ENCODE measurements at regions not wholly inside any gene's neighbourhood (a gene's known extent, or its start where the extent isn't known, plus 50 kb on each side); places are given as distances from the start of the nearest gene placed in this dataset.
"Not testable (repeated sequence)": the region's sequence is repeated elsewhere in the genome, so short reads cannot be mapped to it uniquely, and the experiment has no call there.

DNA sequence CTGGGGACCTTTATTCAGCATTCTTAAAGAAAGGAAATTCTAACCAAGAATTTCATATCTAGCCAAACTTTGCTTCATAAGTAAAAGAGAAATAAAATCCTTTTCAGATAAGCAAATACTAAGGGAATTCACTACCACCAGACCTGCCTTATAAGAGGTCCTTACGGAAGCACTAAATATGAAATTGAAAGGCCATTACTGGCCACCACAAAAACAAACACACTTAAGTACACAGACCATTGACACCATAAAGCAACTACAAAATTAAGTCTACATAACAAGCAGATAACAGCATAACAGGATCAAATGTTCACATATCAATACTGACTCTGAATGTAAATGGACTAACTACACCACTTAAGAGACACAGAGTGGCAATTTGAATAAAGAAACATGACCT is 361.4 kb upstream of the POU5F2 start:
- no peak for DNase-seq

DNA sequence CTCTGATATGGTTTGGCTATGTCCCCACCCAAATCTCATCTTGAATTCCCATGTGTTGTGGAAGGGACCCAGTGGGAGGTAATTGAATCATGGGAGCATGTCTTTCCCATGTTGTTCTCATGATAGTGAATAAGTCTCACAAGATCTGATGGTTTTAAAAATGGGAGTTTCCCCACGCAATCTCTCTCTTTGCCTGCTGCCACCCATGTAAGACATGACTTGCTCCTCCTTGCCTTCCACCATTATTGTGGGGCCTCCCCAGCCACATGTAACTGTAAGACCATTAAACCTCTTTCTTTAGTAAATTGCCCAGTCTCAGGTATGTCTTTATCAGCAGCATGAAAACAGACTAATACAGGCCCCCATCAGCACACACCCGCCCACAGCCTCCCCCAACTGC is 356.0 kb upstream of the POU5F2 start:
- not testable (repeated sequence) for DNase-seq

DNA sequence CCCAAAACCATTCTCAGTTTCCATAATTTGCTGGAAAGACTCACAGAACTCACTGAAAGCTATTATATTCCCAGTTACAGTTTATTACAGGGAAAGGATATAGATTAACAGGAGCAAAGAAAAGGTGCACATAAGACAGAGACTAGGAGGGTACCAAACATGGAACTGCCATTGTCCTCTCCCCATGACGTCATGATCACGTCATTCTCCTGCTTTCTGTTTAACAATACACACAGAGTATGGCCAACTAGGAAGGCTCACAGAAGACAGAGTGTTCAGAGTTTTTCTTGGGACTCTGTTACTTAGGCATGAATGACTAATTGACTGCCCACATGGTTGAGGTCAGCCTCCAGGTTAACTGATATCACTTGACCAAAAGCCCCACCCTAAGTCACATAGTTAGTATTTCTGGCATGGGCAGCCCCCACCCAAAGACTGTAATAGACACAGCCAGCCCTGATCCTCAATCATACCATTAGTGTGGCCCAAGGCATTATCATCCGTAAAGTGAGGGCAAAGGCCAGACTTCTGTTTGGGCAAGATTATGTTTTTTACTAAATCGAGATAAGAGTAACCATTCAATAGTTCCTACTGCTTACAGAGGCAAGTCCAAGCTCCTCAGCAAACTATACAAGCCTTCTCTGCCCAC is 353.5 kb upstream of the POU5F2 start:
- DNase-seq, result no peak

DNA sequence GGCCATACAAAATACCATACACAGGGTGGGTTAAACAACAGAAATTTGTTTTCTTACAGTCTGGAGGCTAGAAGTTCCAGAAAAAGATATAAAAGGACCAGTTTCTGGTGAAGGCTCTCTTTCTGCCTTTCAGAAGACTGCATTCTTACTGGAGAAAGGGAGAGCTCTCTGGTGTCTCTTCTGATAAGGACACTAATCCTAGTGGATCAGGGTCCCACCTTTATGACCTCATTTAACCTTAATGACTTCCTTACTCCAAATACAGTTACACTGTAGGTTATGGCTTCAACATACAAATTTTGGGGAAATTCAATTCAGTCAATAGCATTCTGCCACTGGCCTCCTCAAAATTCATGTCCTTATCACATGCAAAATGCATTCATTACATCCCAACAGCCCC is 351.9 kb upstream of the POU5F2 start:
- no peak for DNase-seq

DNA sequence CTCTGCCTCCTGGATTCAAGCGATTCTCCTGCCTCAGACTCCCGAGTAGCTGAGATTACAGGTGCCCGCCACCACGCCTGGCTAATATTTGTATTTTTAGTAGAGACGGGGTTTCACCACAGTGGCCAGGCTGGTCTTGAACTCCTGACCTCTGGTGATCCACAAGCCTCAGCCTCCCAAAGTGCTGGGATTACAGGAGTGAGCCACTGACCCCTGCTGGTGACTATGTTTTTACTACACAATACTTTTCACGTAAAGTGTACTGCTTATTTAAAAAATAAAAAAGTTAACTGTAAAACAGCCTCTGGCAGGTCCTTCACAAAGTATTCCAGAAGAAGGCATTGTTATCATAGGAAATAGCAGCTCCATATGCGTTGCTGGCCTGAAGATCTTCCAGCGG is 345.2 kb upstream of the POU5F2 start:
- DNase-seq, result not testable (repeated sequence)

DNA sequence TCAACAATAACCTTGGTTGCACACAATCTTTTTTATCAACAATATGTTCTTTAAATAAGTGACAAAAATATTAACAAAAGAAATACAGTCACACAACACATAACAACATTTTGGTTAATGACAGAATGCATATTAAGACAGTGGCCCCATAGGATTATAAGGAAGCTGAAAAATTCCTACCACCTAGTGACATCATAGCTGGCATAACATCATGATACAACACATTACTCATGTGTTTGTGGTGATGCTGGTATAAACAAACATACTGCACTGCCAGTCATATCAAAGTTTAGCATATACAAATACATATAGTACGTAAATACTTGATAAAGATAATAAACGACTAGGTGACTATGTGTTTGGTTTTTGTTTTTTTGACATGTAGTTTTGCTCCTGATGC is 344.8 kb upstream of the POU5F2 start:
- no peak for DNase-seq

DNA sequence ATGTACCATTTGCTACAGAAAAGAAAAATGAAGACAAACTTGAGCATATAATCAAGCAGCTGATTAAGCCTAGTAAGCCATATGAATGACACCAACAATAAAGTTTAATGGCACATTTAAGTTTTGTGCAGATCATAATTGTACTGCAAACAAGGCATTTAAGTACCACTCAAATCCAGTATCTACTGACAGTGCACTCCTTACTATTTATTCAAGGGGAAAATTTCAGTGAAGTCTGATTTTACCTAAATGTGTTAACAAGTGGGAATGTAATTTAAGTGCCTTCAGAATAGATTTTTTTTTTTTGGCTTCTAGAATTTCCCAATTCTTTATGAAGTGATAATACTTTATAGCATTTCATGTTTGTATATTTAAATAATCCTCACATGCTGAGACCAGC is 341.0 kb upstream of the POU5F2 start:
- no peak for DNase-seq

DNA sequence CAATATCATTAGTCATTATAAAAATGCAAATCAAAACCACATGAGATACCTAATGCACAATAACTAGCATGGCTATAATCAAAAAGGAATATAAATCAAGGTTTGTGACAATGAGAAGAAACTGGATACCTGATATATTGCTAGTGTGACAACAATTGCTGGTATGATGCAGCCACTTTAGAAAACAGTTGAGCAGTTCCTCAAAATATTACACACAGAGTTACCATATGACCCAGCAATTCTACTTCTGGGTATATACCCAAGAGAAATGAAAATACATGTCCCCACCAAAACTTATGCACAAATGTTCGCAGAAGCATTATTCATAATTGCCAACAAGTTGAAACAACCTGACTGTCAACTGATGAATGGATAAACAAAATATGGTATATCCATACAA is 339.7 kb upstream of the POU5F2 start:
- DNase-seq, result no peak

DNA sequence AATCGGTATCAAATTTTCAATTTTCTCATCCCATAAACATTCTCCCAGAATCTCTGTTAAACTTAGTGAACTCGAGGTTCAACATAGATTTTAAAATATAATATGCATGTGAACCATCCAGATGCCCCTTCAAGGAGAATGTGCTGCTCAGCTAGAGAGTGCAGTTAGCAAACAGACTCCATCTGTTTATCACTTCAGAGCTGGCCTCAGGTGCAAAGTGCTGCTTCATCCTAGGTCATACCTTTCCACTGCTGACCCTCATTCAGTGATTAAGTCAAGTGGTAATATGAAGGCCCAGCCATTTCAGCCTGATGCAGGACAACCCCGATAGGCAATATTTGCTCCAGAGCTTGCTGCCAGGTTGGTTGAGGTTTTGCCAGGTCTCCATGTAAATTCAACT is 339.0 kb upstream of the POU5F2 start:
- no peak for DNase-seq

DNA sequence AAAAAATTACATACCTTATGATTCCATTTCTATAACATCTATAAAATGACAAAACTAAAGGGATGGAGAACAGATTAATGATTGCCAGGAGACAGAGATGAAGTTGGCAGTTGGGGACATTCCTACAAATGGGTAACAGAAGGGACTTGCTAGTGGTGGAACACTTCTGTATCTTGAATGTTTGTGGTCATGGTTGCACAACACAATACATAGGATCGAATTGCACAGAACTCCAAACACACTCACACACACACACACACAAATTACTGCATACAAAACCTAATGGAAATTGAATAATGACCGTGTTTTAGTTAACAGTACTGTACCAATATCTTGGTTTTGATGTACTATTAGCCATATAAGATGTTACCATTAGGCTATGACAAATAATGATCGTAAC is 330.7 kb upstream of the POU5F2 start:
- no peak for DNase-seq

DNA sequence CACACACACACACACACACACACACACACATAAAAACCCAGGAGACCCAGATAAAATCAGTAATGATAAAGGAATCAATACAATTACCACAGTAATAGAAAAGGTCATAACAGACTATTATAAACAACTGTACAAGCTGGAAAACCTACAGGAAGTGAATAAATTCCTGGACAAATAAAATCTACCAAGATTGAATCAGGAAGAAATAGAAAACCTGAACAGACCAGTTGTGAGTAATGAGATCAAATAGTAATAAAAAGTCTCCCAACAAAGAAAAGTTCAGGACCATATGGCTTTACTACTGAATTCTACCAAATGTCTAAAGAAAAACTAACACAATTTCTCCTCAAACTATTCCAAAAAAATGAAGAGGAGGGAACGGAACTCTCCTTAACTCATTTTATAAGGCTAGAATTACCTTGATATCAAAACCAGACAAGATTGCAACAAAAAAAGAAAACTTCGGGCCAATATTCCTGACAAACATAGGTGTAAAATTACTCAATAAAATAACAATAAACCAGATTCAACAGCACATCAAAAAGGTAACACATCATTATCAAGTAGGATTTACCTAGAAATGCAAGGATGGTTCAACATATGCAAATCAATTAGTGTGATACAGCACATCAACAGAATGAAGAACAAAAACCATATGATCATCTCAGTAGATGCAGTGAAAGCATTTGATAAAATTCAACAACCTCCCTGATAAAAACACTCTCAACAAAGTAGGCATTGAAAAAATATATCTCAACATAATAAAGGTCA is 325.2 kb upstream of the POU5F2 start:
- no peak for DNase-seq

DNA sequence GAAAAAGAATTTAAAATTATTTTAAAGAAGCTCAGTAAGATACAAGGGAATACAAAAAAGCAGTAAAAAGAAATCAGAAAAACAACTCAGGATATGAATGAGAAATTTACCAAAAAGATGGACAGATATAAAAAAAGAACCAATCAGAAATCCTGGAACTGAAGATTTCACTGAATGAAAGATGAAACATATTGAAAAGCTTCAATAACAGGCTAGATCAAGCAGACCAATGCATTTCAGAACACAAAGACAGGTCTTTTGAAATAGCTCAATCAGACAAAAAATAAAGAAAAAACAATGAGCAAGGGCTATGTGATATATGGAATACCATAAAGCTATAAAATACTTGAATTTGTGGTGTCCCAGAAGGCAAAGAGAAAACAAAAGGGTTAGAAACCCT is 322.6 kb upstream of the POU5F2 start:
- DNase-seq, result no peak

DNA sequence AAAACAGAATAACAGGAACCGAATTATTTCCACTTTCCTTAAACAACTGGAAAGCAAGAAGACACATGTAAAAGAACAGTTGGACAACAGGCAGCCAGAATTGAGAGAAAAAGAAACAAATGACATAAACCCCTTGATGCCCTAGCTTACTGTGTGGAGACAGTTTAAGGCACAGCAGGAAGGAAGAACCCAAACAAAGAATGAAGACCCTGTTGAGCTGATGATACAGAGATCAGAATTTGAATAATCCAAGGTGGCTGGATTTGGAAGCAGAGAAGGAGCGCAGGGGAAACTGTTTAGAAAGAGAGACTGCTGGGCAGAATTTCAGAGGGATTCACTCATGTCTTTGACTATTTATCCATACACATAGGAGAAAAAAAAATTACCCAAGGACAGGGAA is 316.3 kb upstream of the POU5F2 start:
- DNase-seq, result no peak

DNA sequence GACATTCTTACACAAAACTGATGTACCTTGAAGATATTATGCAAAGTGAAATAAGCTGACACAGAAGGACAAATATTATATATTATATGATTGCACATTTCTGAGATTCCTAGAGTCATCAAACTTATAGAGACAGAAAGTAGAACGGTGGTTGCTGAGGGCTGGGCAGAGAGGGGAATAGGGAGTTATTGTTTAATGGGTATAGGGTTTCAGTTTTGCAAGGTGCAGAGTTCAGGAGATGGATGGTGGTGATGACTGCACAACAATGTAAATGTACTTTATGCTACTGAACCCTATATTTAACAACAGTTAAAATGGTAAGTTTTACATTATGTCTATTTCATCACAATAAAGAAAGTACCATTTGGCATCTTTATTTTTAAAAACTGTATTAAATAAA is 315.8 kb upstream of the POU5F2 start:
- DNase-seq, result no peak

DNA sequence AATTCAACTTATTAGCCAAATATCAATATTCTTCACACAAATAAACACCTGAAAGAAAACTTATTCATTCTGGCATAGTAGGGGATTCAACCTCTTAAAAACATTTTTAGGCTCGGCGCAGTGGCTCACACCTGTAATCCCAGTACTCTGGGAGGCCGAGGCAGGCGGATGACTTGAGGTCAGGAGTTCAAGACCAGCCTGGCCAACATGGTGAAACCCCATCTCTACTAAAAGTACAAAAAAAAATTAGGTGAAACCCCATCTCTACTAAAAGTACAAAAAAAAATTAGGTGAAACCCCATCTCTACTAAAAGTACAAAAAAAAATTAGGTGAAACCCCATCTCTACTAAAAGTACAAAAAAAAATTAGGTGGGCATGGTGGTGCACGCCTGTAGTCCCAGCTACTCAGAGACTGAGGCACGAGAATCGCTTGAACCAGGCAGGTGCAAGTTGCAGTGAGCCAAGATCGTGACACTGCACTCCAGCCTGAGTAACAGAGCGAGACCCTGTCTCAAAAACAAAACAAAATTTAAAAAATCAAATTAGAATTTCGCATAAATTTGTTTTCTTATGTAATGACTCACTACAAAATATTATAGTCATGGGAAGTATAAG is 308.0 kb upstream of the POU5F2 start:
- DNase-seq, result not testable (repeated sequence)

DNA sequence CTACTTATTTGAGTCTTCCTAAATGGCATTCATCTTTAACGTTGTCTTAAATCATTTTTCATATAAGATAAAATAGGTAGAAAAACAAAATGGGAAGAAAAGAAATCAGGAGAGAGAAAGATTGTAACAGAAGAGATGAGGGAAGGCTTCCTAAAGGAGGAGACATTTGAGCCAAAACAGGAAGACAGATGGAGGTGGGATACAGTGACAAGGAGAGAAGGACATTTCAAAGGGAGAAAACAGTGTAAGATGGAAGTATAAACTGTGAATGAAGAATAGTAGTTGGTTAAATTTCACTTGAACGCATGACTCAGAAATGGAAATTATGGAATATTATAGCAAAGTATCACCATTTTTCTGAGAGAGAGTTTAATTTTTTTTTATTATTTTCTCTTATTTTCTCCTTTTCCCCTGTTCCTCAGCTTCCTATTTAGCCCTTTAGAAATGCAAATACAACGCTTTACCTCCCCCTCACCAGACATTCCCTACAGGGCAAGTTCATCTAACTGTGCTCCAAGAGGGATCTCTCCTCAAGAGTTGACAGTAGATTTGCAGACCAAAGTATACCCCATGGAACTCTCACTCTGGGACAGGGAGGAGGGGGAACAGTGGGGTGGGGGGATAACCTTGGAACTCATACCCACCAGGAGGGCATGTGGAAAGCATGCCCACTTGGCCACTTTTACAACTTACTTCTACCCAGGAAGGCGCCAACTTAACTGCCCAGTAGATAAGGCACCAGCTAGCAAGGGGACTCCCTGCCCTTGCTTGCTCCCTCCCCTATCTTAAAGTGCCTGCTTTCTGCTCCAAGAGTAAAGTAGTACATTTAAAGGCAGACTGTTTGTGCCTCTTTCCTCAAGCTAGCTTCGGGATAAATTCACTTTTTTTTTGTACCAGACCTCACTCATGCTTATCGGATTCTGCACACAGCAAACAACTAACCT is 304.7 kb upstream of the POU5F2 start:
- no peak for DNase-seq

DNA sequence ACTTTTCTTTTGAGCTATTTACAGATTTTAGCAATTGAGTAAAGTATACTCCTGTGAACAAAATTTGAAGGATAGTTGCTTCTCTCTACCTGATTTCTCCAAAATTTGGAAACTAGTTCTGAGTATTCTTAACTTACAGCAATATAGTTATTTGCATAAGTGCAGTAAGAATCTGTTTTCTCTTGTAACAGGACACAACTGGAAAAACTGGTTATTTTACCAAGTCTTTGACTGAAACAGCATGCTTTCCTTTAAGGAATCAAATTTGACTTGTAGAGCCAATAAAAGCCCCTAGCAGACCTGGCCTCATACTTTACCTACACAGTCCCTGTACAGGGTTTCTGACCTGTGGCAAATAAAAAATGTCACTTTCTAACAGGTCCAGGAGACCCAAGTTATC is 301.9 kb upstream of the POU5F2 start:
- no peak for DNase-seq

DNA sequence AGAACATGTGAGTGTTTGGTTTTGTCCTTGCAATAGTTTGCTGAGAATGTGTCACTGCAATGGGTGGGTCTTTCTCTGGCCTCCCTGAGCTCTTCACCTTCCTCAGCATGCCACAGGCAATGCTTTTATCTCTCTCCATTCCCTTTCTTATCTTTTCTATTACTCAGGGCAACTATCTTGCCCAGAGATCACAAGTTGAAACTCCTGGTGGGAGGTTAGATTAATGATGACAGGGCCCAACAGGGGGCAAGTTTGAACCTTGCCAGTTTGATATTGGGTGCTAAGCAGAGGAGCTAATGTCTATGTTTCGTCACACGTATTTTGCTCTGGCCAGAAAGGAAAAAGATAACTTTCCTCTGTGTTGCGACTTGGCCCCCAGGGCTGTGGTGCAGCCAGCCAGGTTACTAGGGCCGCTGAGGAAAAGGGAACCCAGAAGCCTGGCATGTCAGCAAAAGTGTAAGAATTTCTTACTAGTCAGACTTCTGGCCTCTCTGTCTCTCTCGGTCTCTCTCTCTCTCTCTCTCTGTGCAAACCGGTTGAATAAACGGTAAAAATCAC is 299.3 kb upstream of the POU5F2 start:
- no peak for DNase-seq

DNA sequence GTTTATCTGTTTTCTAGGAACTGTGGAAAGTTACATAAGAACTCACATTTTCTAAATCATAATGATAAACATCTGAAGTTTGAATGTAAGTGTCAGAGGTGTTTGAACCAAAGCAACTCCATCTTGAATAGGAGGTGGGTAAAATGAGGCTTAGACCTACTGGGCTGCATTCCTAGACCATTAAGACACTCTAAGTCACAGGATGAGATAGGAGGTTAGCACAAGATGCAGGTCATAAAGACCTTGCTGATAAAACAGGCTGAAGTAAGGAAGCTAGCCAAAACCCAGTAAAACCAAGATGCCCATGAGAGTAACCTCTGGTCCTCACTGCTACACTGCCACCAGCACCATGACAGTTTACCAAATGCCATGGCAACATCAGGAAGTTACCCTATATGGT is 297.7 kb upstream of the POU5F2 start:
- DNase-seq, result no peak

DNA sequence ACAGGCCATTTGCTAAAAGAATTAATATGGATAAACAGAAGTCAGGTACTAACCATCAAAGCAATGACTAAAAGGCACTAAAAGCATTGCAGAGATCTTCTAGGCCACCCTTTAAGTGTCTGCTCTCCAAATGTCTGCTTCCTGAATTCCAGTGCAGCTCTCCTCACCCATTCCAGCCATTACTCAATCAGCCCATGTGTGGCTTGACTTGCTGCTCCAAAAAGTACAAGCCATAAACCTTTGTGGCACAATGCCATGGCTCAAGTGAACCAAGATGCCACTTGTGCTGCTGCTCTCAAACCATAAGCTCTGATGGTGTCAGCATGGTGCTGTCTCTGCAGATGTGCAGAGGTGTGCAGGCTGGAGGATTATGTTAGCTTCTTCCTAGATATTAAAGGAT is 290.2 kb upstream of the POU5F2 start:
- no peak for DNase-seq

DNA sequence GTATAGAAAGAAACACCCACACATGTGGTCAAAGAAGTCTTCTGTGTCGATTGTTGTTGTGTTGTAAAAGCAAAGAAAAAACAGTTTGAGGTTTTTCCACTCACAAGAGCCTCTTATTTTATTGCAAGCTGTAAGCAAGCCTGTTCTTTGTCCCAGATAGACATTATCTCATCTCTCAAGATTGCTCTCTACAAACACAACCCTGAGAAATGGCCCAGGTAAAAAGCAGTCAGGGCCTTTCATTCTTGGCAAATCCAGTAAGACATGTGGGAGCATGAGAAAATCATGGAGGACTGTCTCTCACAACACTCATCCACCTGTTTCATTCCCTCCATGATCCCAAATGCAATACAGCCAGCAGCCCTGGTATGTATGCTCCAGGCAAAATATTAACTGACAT is 286.6 kb upstream of the POU5F2 start:
- DNase-seq, result no peak

DNA sequence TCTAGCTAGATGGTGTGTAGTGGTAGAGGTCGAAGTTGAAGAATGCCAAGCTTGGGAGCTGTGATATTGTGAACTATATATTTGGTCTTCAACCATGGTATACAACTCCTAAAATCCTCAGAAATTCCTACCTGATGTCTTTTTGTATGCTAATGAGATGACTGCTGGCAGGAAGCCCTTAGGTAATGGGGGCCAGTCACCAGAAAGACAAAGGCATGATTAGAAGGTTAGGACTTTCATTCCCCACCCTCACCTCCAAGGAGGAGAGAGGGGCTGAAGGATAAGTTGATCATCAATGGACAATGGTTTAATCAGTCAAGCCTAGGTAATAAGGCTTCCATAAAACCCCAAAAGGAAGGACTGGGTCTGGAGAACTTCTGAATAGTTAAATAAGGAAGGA is 285.7 kb upstream of the POU5F2 start:
- DNase-seq, result no peak

Data from left kidney (tissue), 1 donor.